ENCODE measurements at regions not wholly inside any gene's neighbourhood (a gene's known extent, or its start where the extent isn't known, plus 50 kb on each side); places are given as distances from the start of the nearest gene placed in this dataset.
"Not testable (repeated sequence)": the region's sequence is repeated elsewhere in the genome, so short reads cannot be mapped to it uniquely, and the experiment has no call there.

- POLR2A ChIA-PET; H3K4me3 ChIP-seq (replicated peaks in 1 of 3; ENCODE audit: insufficient read depth in 1 of 3, low read depth in 1 of 3, low read length in 3 of 3); H3K4me2 ChIP-seq (ENCODE audit: insufficient read depth, low read length); intact Hi-C loops (cut with micrococcal nuclease); H2AFZ ChIP-seq (ENCODE audit: low read depth, low read length); DNase-seq (ENCODE audit: low read depth, low spot score); H3K36me3 ChIP-seq (ENCODE audit: control insufficient read depth in 2 of 2, extremely low read depth in 1 of 2, insufficient read depth in 2 of 2, low read length in 2 of 2); H3K79me2 ChIP-seq (ENCODE audit: control insufficient read depth, insufficient read depth, low read length); H3K27me3 ChIP-seq (ENCODE audit: control insufficient read depth in 2 of 2, insufficient read depth in 2 of 2, low read length in 2 of 2); H3K27ac ChIP-seq (ENCODE audit: insufficient read depth, low read depth, low read length); H3K4me1 ChIP-seq (ENCODE audit: control insufficient read depth, extremely low read depth, insufficient read depth, low read length); FAIRE-seq; H4K20me1 ChIP-seq (replicated peaks; ENCODE audit: control insufficient read depth, extremely low read depth, insufficient read depth, low read length); BruUV-seq (replicated peaks); dilution Hi-C loops (cut with MboI; ENCODE audit: extremely low pct_ligation_motif_present, low sequenced_read_pairs); H3K9me1 ChIP-seq (replicated peaks; ENCODE audit: control insufficient read depth, extremely low read depth, insufficient read depth, low read length); H3K9me3 ChIP-seq (replicated peaks; ENCODE audit: control insufficient read depth, insufficient read depth, low read length); H3K9ac ChIP-seq (replicated peaks; ENCODE audit: extremely low read depth, insufficient read depth, low read length); CTCF ChIA-PET: not testable (repeated sequence)
These were observed 463.5 kb downstream of the CSNK1G3 start for GRCh38 chr5:123975521-123975920.

- Histone ChIP-seq H2AFZ (ENCODE audit: low read depth, low read length) (no peak overlapping the region), H3K4me1 (ENCODE audit: control insufficient read depth, extremely low read depth, insufficient read depth, low read length) (no peaks in the 10 kb centered on the region), H3K79me2 (ENCODE audit: control insufficient read depth, insufficient read depth, low read length) (no peaks in the 10 kb centered on the region), H3K9me1 (replicated peaks; ENCODE audit: control insufficient read depth, extremely low read depth, insufficient read depth, low read length) (no peaks in the 10 kb centered on the region), H3K4me2 (ENCODE audit: insufficient read depth, low read length) (no peak overlapping the region), H3K27me3 (ENCODE audit: control insufficient read depth in 2 of 2, insufficient read depth in 2 of 2, low read length in 2 of 2) (no peaks in the 10 kb centered on the region), H3K4me3 (replicated peaks in 1 of 3; ENCODE audit: insufficient read depth in 1 of 3, low read depth in 1 of 3, low read length in 3 of 3) (no peak overlapping the region), H3K9me3 (replicated peaks; ENCODE audit: control insufficient read depth, insufficient read depth, low read length) (no peaks in the 10 kb centered on the region), H3K9ac (replicated peaks; ENCODE audit: extremely low read depth, insufficient read depth, low read length) (no peak overlapping the region), H3K36me3 (ENCODE audit: control insufficient read depth in 2 of 2, extremely low read depth in 1 of 2, insufficient read depth in 2 of 2, low read length in 2 of 2) (no peaks in the 10 kb centered on the region), H3K27ac (ENCODE audit: insufficient read depth, low read depth, low read length) (no peak overlapping the region), H4K20me1 (replicated peaks; ENCODE audit: control insufficient read depth, extremely low read depth, insufficient read depth, low read length) (no peaks in the 10 kb centered on the region)
- POLR2A ChIA-PET, result no interaction called here
- no TSS peak for BruUV-seq (replicated peaks)
- intact Hi-C loops (cut with micrococcal nuclease), result no loop called here
- no peak for TF ChIP-seq MAX (IDR thresholded peaks at IDR 0.05; ENCODE audit: insufficient read depth, insufficient read length)
- no peak for TF ChIP-seq MYC (IDR thresholded peaks at IDR 0.05; ENCODE audit: low read depth, low read length)
- TF ChIP-seq EZH2 (IDR thresholded peaks at IDR 0.05; ENCODE audit: borderline replicate concordance, low read depth, low read length, severe bottlenecking), result no peak
- no peak for FAIRE-seq
- dilution Hi-C loops (cut with MboI; ENCODE audit: extremely low pct_ligation_motif_present, low sequenced_read_pairs), result no loop called here
- CTCF ChIA-PET, result no interaction called here
- no peak for DNase-seq (ENCODE audit: low read depth, low spot score)
These were observed 454.8 kb downstream of the CSNK1G3 start for GRCh38 chr5:123966781-123967180.

All from endothelial cell of umbilical vein (primary cell).